GM12891 (cell line): ENCODE measurements at regions not wholly inside any gene's neighbourhood (a gene's known extent, or its start where the extent isn't known, plus 50 kb on each side); places are given as distances from the start of the nearest gene placed in this dataset.

Experiments
- POLR2AphosphoS5 ChIP-seq: IDR thresholded peaks from 2 replicates; pipeline ENCODE4 v1.6.1; 2011; ENCODE audit warnings: low read depth, low read length, control low read depth
- SPI1 ChIP-seq: IDR thresholded peaks from 2 replicates; pipeline ENCODE4 v1.6.1; 2011; ENCODE audit warnings: low read depth, low read length, control low read depth

DNA sequence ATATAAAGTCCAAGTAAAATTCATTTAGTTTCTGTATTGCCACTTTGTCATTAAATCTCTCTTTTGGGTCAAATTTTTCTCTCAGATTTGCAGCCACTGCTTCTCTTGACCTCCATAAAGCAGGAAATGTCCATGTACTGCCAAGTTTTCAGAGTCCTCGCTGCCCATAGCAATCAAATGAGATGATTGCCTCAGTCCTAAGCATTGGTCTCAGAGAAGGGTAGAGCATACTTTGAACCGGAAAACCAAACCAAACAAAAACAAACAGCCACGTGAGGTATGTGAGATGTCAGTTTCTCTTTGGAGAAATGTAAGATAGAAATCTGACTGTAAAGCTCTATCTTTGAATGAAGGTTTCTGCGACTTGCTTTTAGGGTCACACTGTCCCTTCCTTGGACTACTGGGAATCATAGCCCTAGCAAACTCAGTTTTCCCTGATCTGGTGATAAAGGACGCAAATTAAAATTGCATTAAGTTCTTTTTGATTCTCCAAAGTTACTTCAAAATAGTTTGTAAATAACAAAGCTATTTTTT, 505.4 kb upstream of the CITED2 start:
- no peak for TF ChIP-seq POLR2AphosphoS5
- no peak for TF ChIP-seq SPI1
